ENCODE measurements at regions not wholly inside any gene's neighbourhood (a gene's known extent, or its start where the extent isn't known, plus 50 kb on each side); places are given as distances from the start of the nearest gene placed in this dataset.

GRCh38 chr2:62339837-62340236, 143.9 kb downstream of the B3GNT2 start:
- no peaks in the 10 kb centered on the region for H3K36me3 ChIP-seq (ENCODE audit: insufficient read depth, low read length)
- TF ChIP-seq, protein P1, sequence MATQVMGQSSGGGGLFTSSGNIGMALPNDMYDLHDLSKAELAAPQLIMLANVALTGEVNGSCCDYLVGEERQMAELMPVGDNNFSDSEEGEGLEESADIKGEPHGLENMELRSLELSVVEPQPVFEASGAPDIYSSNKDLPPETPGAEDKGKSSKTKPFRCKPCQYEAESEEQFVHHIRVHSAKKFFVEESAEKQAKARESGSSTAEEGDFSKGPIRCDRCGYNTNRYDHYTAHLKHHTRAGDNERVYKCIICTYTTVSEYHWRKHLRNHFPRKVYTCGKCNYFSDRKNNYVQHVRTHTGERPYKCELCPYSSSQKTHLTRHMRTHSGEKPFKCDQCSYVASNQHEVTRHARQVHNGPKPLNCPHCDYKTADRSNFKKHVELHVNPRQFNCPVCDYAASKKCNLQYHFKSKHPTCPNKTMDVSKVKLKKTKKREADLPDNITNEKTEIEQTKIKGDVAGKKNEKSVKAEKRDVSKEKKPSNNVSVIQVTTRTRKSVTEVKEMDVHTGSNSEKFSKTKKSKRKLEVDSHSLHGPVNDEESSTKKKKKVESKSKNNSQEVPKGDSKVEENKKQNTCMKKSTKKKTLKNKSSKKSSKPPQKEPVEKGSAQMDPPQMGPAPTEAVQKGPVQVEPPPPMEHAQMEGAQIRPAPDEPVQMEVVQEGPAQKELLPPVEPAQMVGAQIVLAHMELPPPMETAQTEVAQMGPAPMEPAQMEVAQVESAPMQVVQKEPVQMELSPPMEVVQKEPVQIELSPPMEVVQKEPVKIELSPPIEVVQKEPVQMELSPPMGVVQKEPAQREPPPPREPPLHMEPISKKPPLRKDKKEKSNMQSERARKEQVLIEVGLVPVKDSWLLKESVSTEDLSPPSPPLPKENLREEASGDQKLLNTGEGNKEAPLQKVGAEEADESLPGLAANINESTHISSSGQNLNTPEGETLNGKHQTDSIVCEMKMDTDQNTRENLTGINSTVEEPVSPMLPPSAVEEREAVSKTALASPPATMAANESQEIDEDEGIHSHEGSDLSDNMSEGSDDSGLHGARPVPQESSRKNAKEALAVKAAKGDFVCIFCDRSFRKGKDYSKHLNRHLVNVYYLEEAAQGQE (IDR thresholded peaks at IDR 0.05; ENCODE audit: borderline replicate concordance) = no peak
- TF ChIP-seq, protein P2, sequence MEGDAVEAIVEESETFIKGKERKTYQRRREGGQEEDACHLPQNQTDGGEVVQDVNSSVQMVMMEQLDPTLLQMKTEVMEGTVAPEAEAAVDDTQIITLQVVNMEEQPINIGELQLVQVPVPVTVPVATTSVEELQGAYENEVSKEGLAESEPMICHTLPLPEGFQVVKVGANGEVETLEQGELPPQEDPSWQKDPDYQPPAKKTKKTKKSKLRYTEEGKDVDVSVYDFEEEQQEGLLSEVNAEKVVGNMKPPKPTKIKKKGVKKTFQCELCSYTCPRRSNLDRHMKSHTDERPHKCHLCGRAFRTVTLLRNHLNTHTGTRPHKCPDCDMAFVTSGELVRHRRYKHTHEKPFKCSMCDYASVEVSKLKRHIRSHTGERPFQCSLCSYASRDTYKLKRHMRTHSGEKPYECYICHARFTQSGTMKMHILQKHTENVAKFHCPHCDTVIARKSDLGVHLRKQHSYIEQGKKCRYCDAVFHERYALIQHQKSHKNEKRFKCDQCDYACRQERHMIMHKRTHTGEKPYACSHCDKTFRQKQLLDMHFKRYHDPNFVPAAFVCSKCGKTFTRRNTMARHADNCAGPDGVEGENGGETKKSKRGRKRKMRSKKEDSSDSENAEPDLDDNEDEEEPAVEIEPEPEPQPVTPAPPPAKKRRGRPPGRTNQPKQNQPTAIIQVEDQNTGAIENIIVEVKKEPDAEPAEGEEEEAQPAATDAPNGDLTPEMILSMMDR (IDR thresholded peaks at IDR 0.05; ENCODE audit: poor library complexity, severe bottlenecking) = no peak
- TF ChIP-seq MXI1 (conservative IDR thresholded peaks at IDR 0.05; ENCODE audit: poor library complexity, severe bottlenecking) (no peak), POLR2AphosphoS5 (IDR thresholded peaks at IDR 0.05) (no peak), EZH2 (IDR thresholded peaks at IDR 0.05; ENCODE audit: borderline replicate concordance, insufficient read depth, low read length, poor library complexity, severe bottlenecking) (no peak), EP300 (conservative IDR thresholded peaks at IDR 0.05; ENCODE audit: poor library complexity, severe bottlenecking) (no peak), RAD21 (conservative IDR thresholded peaks at IDR 0.05) (no peak), TAF1 (IDR thresholded peaks at IDR 0.05; ENCODE audit: low read depth) (no peak), SMC3 (conservative IDR thresholded peaks at IDR 0.05; ENCODE audit: poor library complexity) (no peak)
- no peaks in the 10 kb centered on the region for H3K27me3 ChIP-seq (ENCODE audit: insufficient read depth, low read depth, low read length)
- no peaks in the 10 kb centered on the region for H3K9me3 ChIP-seq (ENCODE audit: low read length)
- no peak overlapping the region for H3K4me2 ChIP-seq (ENCODE audit: low read length)
- no peak overlapping the region for H3K9ac ChIP-seq (ENCODE audit: low read length)
- no peak overlapping the region for H3K4me3 ChIP-seq (ENCODE audit: low read length)
- no peaks in the 10 kb centered on the region for H3K79me2 ChIP-seq (replicated peaks; ENCODE audit: insufficient read depth, low read length)
- H4K20me1 ChIP-seq (ENCODE audit: insufficient read depth) = no peaks in the 10 kb centered on the region
- no peaks in the 10 kb centered on the region for H3K9me2 ChIP-seq (ENCODE audit: insufficient read depth, low read length)
- no peaks in the 10 kb centered on the region for H3F3A ChIP-seq (ENCODE audit: insufficient read depth, low read length, poor library complexity, severe bottlenecking)
- no peak overlapping the region for H2AFZ ChIP-seq (ENCODE audit: low read depth, low read length)
- H3K27ac ChIP-seq (ENCODE audit: low read length) = no peak overlapping the region

DNA sequence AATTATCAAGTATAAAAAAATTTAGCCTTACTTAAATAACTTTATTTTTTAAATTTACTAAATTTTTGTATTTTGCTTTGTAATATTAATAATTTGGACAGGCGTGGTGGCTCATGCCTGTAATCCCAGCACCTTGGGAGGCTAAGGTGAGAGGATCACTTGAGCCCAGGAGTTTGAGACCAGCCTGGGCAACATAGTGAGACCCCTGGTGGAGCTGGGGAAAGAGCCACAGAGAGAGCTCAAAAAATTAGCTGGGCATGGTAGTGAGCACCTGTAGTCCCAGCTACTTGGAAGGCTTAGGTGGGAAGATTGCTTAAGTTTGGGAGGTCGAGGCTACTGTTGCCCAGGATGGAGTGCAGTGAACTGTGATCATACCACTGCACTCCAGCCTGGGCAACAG, 143.5 kb downstream of the B3GNT2 start:
- no peak overlapping the region for H2AFZ ChIP-seq (ENCODE audit: low read depth, low read length)
- TF ChIP-seq EZH2 (IDR thresholded peaks at IDR 0.05; ENCODE audit: borderline replicate concordance, insufficient read depth, low read length, poor library complexity, severe bottlenecking) = no peak
- no peak for TF ChIP-seq SMC3 (conservative IDR thresholded peaks at IDR 0.05; ENCODE audit: poor library complexity)
- TF ChIP-seq POLR2AphosphoS5 (IDR thresholded peaks at IDR 0.05) = no peak
- no peak for TF ChIP-seq TAF1 (IDR thresholded peaks at IDR 0.05; ENCODE audit: low read depth)
- no peak for TF ChIP-seq EP300 (conservative IDR thresholded peaks at IDR 0.05; ENCODE audit: poor library complexity, severe bottlenecking)
- no peaks in the 10 kb centered on the region for H4K20me1 ChIP-seq (ENCODE audit: insufficient read depth)
- H3K4me3 ChIP-seq (ENCODE audit: low read length) = no peak overlapping the region
- no peaks in the 10 kb centered on the region for H3K9me3 ChIP-seq (ENCODE audit: low read length)
- H3K4me2 ChIP-seq (ENCODE audit: low read length) = no peak overlapping the region
- no peaks in the 10 kb centered on the region for H3K9me2 ChIP-seq (ENCODE audit: insufficient read depth, low read length)
- no peak overlapping the region for H3K27ac ChIP-seq (ENCODE audit: low read length)
- no peak overlapping the region for H3K9ac ChIP-seq (ENCODE audit: low read length)
- no peaks in the 10 kb centered on the region for H3K79me2 ChIP-seq (replicated peaks; ENCODE audit: insufficient read depth, low read length)
- H3K27me3 ChIP-seq (ENCODE audit: insufficient read depth, low read depth, low read length) = no peaks in the 10 kb centered on the region
- H3K36me3 ChIP-seq (ENCODE audit: insufficient read depth, low read length) = no peaks in the 10 kb centered on the region
- H3F3A ChIP-seq (ENCODE audit: insufficient read depth, low read length, poor library complexity, severe bottlenecking) = no peaks in the 10 kb centered on the region
